GM12878 (cell line): ENCODE measurements at regions not wholly inside any gene's neighbourhood (a gene's known extent, or its start where the extent isn't known, plus 50 kb on each side); places are given as distances from the start of the nearest gene placed in this dataset.

Experiments used
- ATAC-seq: fragments of 200-7000 bp; cut with Tn5 transposase; 3 replicates; pipeline ENCODE4 v1.9.1; 2020; ENCODE audit warnings: mild to moderate bottlenecking, moderate library complexity
- BruUV-seq: library from RNA; stranded (reverse); fragments of 400-500 nt; replicated peaks from 2 replicates; lab custom pipeline; 2021; lab: Mats Ljungman, UMichigan
- CTCF ChIA-PET: fragments of 300-600 bp; sonication (Branson Sonifier 250); formaldehyde crosslinking; extraction: SDS; loops from one replicate; lab custom pipeline; 2021; ENCODE audit warnings: inconsistent platforms; lab: Yijun Ruan, JAX
- POLR2A ChIA-PET: fragments of 350-600 bp; formaldehyde crosslinking; extraction: SDS; loops from one replicate; lab custom pipeline; 2021; ENCODE audit warnings: inconsistent platforms; lab: Charles Lee
- RAD21 ChIA-PET: fragments of 300-600 bp; sonication (Branson Sonifier 250); formaldehyde crosslinking; loops from one replicate; lab custom pipeline; 2023; ENCODE audit warnings: antibody characterized with exemption; ENCODE audit not compliant: unreplicated experiment; lab: Charles Lee
- SMC1A ChIA-PET: fragments of 300-600 bp; sonication (Branson Sonifier 250); formaldehyde crosslinking; loops from one replicate; lab custom pipeline; 2023; ENCODE audit not compliant: unreplicated experiment, uncharacterized antibody; lab: Charles Lee
- DNase-seq: peaks from one replicate; pipeline ENCODE4 v3.0.0-alpha.2; 2011; ENCODE audit warnings: low read depth, low spot score
- FAIRE-seq: peaks from 3 replicates; lab custom pipeline; 2011; peaks lifted over from hg19 to GRCh38; lab: Jason Lieb, UNC
- H2AFZ ChIP-seq: 2 replicates; pipeline ENCODE4 v1.6.0; 2011; ENCODE audit warnings: low read depth, low read length, control low read depth; ENCODE audit not compliant: control insufficient read depth
- H3K27ac ChIP-seq: 2 replicates; pipeline ENCODE4 v1.5.1; 2011; ENCODE audit warnings: control low read depth; ENCODE audit not compliant: control insufficient read depth, insufficient read depth
- H3K27me3 ChIP-seq, 2 experiments: replicated peaks in 1 of 2; 2 replicates each; pipeline versions ENCODE4 v1.6.0 to v1.6.1; 2011; ENCODE audit warnings: low read length in 1 of 2; ENCODE audit not compliant: control insufficient read depth in 2 of 2, insufficient read depth in 2 of 2
- H3K36me3 ChIP-seq, 2 experiments: 2 replicates each; pipeline ENCODE4 v1.5.1; 2011; ENCODE audit warnings: low read length in 1 of 2; ENCODE audit not compliant: control insufficient read depth in 2 of 2, insufficient read depth in 2 of 2
- H3K4me1 ChIP-seq: 2 replicates; pipeline ENCODE4 v1.6.1; 2011; ENCODE audit warnings: mild to moderate bottlenecking, low read length, moderate library complexity, mixed read lengths; ENCODE audit not compliant: control insufficient read depth, insufficient read depth
- H3K4me2 ChIP-seq: 2 replicates; pipeline ENCODE4 v1.6.0; 2011; ENCODE audit warnings: control low read depth; ENCODE audit not compliant: control insufficient read depth, insufficient read depth
- H3K4me3 ChIP-seq: fragments of 200-600 bp; sonication (generic); 2 replicates; pipeline ENCODE4 v1.5.1; 2016
- H3K79me2 ChIP-seq: 2 replicates; pipeline ENCODE4 v1.6.0; 2011; ENCODE audit warnings: low read length; ENCODE audit not compliant: control insufficient read depth, insufficient read depth
- H3K9ac ChIP-seq: 2 replicates; pipeline ENCODE4 v1.8.0; 2011; ENCODE audit warnings: low read length, control low read depth, mixed read lengths; ENCODE audit not compliant: control insufficient read depth, insufficient read depth
- H3K9me3 ChIP-seq: replicated peaks from 3 replicates; pipeline ENCODE4 v1.5.1; 2011; ENCODE audit warnings: mild to moderate bottlenecking, low read length; ENCODE audit not compliant: control insufficient read depth, insufficient read depth
- H4K20me1 ChIP-seq: 2 replicates; pipeline ENCODE4 v1.6.0; 2011; ENCODE audit not compliant: control insufficient read depth, insufficient read depth
- BRCA1 ChIP-seq: IDR thresholded peaks from 2 replicates; pipeline ENCODE4 v1.6.1; 2011; ENCODE audit warnings: low read depth, low read length, improper control_type of control experiment
- CBX3 ChIP-seq: fragments of 200-600 bp; sonication (generic); IDR thresholded peaks from 2 replicates; pipeline ENCODE4 v1.6.1; 2016; ENCODE audit warnings: low read depth, borderline replicate concordance
- CBX5 ChIP-seq: sonication (generic); IDR thresholded peaks from 2 replicates; pipeline ENCODE4 v1.6.1; 2016; ENCODE audit warnings: low read depth, moderate library complexity, mild to moderate bottlenecking, inconsistent platforms
- CREB1 ChIP-seq: IDR thresholded peaks from 2 replicates; pipeline ENCODE4 v1.6.1; 2012; ENCODE audit warnings: low read depth, mild to moderate bottlenecking, inconsistent platforms
- EGR1 ChIP-seq, 2 experiments: IDR thresholded peaks; 1 replicate in 1 of 2; 2 replicates in 1 of 2; pipeline ENCODE4 v1.6.1; 2011 to 2012; ENCODE audit warnings: low read depth in 2 of 2, low read length in 2 of 2, borderline replicate concordance in 1 of 2, mild to moderate bottlenecking in 1 of 2, moderate library complexity in 1 of 2
- FOXK2 ChIP-seq: fragments of 450-650 bp; IDR thresholded peaks from 2 replicates; pipeline ENCODE4 v1.6.1; 2017; ENCODE audit warnings: mild to moderate bottlenecking, moderate library complexity
- HCFC1 ChIP-seq: fragments of 150-350 bp; IDR thresholded peaks from 2 replicates; pipeline ENCODE4 v1.6.1; 2014; ENCODE audit warnings: low read length
- MTA3 ChIP-seq: IDR thresholded peaks from 2 replicates; pipeline ENCODE4 v1.6.1; 2012; ENCODE audit warnings: low read length, inconsistent platforms, borderline replicate concordance
- MYC ChIP-seq: IDR thresholded peaks from 2 replicates; pipeline ENCODE4 v1.6.1; 2011; ENCODE audit warnings: mild to moderate bottlenecking, low read length, moderate library complexity, inconsistent platforms; ENCODE audit not compliant: insufficient read depth, insufficient replicate concordance, insufficient read length, severe bottlenecking
- NR2C2 ChIP-seq: IDR thresholded peaks from 2 replicates; pipeline ENCODE4 v1.6.1; 2011; ENCODE audit warnings: borderline replicate concordance, low read depth; ENCODE audit not compliant: control insufficient read depth, insufficient read length
- PAX5 ChIP-seq: IDR thresholded peaks from 2 replicates; pipeline ENCODE4 v1.6.1; 2011; ENCODE audit warnings: low read depth, low read length, borderline replicate concordance
- SMAD1 ChIP-seq: fragments of 450-650 bp; IDR thresholded peaks from 2 replicates; pipeline ENCODE4 v1.6.1; 2018; ENCODE audit warnings: mild to moderate bottlenecking, low read depth; ENCODE audit not compliant: partially characterized antibody
- SMARCA5 ChIP-seq: fragments of 450-650 bp; IDR thresholded peaks from 2 replicates; pipeline ENCODE4 v1.6.1; 2017; ENCODE audit warnings: mild to moderate bottlenecking
- ZBTB33 ChIP-seq: fragments of 450-650 bp; IDR thresholded peaks from 2 replicates; pipeline ENCODE4 v1.6.1; 2017; ENCODE audit warnings: mild to moderate bottlenecking
- ZNF207 ChIP-seq: fragments of 450-650 bp; IDR thresholded peaks from 2 replicates; pipeline ENCODE4 v1.6.1; 2014; ENCODE audit warnings: antibody characterized with exemption, mild to moderate bottlenecking, borderline replicate concordance
- in situ Hi-C: fragments of 300-500 bp; cut with MboI; formaldehyde crosslinking; loops from 9 replicates; pipeline ENCODE4 v1.14.3; 2018; ENCODE audit warnings: mixed read lengths
- intact Hi-C: fragments of 100-400 bp; cut with micrococcal nuclease; formaldehyde crosslinking; loops from one replicate; pipeline ENCODE4 v1.14.2; 2022; ENCODE audit not compliant: unreplicated experiment
- TF ChIP-seq, protein P1 (sequence below): fragments of 450-650 bp; IDR thresholded peaks from 2 replicates; pipeline ENCODE4 v1.6.1; 2018; ENCODE audit warnings: borderline replicate concordance, mild to moderate bottlenecking; ENCODE audit not compliant: partially characterized antibody

DNA sequence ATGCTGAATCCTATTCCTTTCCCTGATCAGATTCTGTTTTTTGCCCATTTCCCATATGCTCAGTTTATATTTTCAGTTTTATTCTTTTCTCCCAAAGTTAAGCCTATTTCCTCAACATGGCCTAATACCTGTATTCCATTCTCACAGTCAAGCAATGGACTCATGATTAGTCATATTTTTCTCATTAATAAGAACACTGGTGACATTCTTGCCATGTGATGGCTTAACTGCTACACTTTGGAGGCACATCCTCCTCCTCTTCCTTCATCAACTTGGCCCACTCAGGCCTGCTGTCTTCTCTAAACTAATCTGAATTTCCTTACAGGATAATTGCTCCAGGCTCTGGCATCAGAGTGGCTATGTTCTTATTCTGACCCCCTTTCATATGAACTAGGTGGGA lies 679.2 kb downstream of the NYAP2 start (continued):
- TF ChIP-seq, protein P1, sequence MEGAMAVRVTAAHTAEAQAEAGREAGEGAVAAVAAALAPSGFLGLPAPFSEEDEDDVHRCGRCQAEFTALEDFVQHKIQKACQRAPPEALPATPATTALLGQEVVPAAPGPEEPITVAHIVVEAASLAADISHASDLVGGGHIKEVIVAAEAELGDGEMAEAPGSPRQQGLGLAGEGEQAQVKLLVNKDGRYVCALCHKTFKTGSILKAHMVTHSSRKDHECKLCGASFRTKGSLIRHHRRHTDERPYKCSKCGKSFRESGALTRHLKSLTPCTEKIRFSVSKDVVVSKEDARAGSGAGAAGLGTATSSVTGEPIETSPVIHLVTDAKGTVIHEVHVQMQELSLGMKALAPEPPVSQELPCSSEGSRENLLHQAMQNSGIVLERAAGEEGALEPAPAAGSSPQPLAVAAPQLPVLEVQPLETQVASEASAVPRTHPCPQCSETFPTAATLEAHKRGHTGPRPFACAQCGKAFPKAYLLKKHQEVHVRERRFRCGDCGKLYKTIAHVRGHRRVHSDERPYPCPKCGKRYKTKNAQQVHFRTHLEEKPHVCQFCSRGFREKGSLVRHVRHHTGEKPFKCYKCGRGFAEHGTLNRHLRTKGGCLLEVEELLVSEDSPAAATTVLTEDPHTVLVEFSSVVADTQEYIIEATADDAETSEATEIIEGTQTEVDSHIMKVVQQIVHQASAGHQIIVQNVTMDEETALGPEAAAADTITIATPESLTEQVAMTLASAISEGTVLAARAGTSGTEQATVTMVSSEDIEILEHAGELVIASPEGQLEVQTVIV: no peak
- no peak for TF ChIP-seq CREB1
- TF ChIP-seq ZBTB33: no peak
- no peak for TF ChIP-seq MTA3
- TF ChIP-seq CBX5: no peak

DNA sequence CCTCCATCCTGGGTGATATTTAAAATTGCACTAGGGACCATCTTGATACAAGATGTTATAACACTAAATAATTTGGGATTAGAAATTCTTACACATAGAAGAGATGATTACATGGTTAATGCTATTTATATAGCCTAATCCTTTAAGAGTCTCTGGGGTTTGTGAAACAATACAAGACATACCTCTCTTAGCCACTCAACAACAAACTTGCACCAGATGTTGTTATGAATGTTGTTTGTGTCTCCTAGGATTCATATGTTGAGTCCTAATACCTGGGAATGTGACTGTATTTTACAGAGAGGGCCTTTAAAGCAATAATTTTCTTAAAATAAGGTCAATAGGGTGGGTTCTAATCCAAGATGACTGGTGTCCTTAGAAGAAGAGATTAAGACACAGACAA lies 678.3 kb downstream of the NYAP2 start:
- Histone ChIP-seq H3K27me3 (no peaks in the 10 kb centered on the region), H3K4me2 (no peak overlapping the region), H2AFZ (no peak overlapping the region), H3K27ac (no peak overlapping the region), H3K9me3 (no peaks in the 10 kb centered on the region), H3K4me3 (no peak overlapping the region), H3K79me2 (no peaks in the 10 kb centered on the region), H4K20me1 (no peaks in the 10 kb centered on the region), H3K9ac (no peak overlapping the region), H3K36me3 (no peaks in the 10 kb centered on the region), H3K4me1 (no peaks in the 10 kb centered on the region)
- POLR2A ChIA-PET: no interaction called here
- intact Hi-C loops: no loop called here
- no peak for DNase-seq
- no peak for FAIRE-seq
- no peak for ATAC-seq
- SMC1A ChIA-PET: no interaction called here
- no TSS peak for BruUV-seq
- RAD21 ChIA-PET: no interaction called here
- CTCF ChIA-PET: no interaction called here
- in situ Hi-C loops: no loop called here
- TF ChIP-seq SMARCA5 (no peak), MYC (no peak), BRCA1 (no peak), NR2C2 (no peak), HCFC1 (no peak), PAX5 (no peak), EGR1 (IDR thresholded peaks at IDR 0.05; ENCODE audit: borderline replicate concordance in 1 of 2, low read depth in 2 of 2, low read length in 2 of 2) (no peak), CBX3 (no peak), SMAD1 (no peak), FOXK2 (no peak), ZNF207 (no peak)
